DOHH2 (cell line): ENCODE measurements at regions not wholly inside any gene's neighbourhood (a gene's known extent, or its start where the extent isn't known, plus 50 kb on each side); places are given as distances from the start of the nearest gene placed in this dataset.

Source experiments
- H3F3A ChIP-seq: fragments of 200-600 bp; sonication (generic), shearing (Covaris generic); 2 replicates; pipeline ENCODE4 v1.6.0; 2016; ENCODE audit warnings: antibody characterized with exemption, mild to moderate bottlenecking; ENCODE audit not compliant: control insufficient read depth, insufficient read depth
- H3K27ac ChIP-seq: fragments of 200-600 bp; sonication (generic); 2 replicates; pipeline ENCODE4 v1.5.1; 2014; ENCODE audit warnings: low read depth, mild to moderate bottlenecking, low read length, moderate library complexity
- H3K27me3 ChIP-seq: fragments of 200-600 bp; sonication (generic); 2 replicates; pipeline ENCODE4 v1.6.1; 2014; ENCODE audit warnings: mild to moderate bottlenecking, low read length, mixed read lengths; ENCODE audit not compliant: control insufficient read depth
- H3K36me3 ChIP-seq: fragments of 200-600 bp; sonication (generic); 2 replicates; pipeline ENCODE4 v1.6.1; 2014; ENCODE audit warnings: mild to moderate bottlenecking, low read length, moderate library complexity, mixed read lengths; ENCODE audit not compliant: control insufficient read depth
- H3K4me1 ChIP-seq: fragments of 200-600 bp; sonication (generic); 2 replicates; pipeline ENCODE4 v1.6.1; 2014; ENCODE audit warnings: mild to moderate bottlenecking, low read length, mixed read lengths; ENCODE audit not compliant: control insufficient read depth
- H3K4me2 ChIP-seq: fragments of 200-600 bp; sonication (generic); 2 replicates; pipeline ENCODE4 v1.6.0; 2014; ENCODE audit warnings: mild to moderate bottlenecking, low read length, moderate library complexity
- H3K4me3 ChIP-seq: fragments of 200-600 bp; sonication (generic); 2 replicates; pipeline ENCODE4 v1.5.1; 2014; ENCODE audit warnings: mild to moderate bottlenecking, low read length, mixed read lengths
- H3K79me2 ChIP-seq: fragments of 200-600 bp; sonication (generic); 2 replicates; pipeline ENCODE4 v1.6.1; 2014; ENCODE audit warnings: mild to moderate bottlenecking, low read length, mixed read lengths; ENCODE audit not compliant: control insufficient read depth
- H3K9me2 ChIP-seq: fragments of 200-600 bp; sonication (generic); replicated peaks from 2 replicates; pipeline ENCODE4 v1.6.1; 2014; ENCODE audit warnings: mild to moderate bottlenecking, low read length, mixed read lengths; ENCODE audit not compliant: control insufficient read depth
- H3K9me3 ChIP-seq: fragments of 200-600 bp; sonication (generic); 2 replicates; pipeline ENCODE4 v1.6.1; 2014; ENCODE audit warnings: antibody characterized with exemption, low read length, mixed read lengths; ENCODE audit not compliant: control insufficient read depth, insufficient read depth
- H4K20me1 ChIP-seq: fragments of 200-600 bp; sonication (generic); 2 replicates; pipeline ENCODE4 v1.6.0; 2014; ENCODE audit warnings: low read depth, mild to moderate bottlenecking, antibody characterized with exemption, low read length, moderate library complexity; ENCODE audit not compliant: control insufficient read depth, insufficient read depth
- CTCF ChIP-seq: fragments of 200-600 bp; sonication (generic); IDR thresholded peaks from one replicate; pipeline ENCODE4 v1.5.1; 2014; ENCODE audit warnings: antibody characterized with exemption, mild to moderate bottlenecking, low read depth, low read length; ENCODE audit not compliant: poor library complexity, severe bottlenecking
- EZH2phosphoT487 ChIP-seq: fragments of 200-600 bp; sonication (generic); IDR thresholded peaks from 2 replicates; pipeline ENCODE4 v1.6.1; 2017; ENCODE audit warnings: borderline replicate concordance, mild to moderate bottlenecking, antibody characterized with exemption, low read length, moderate library complexity, mixed read lengths

- no peaks in the 10 kb centered on the region for H3F3A ChIP-seq
- H3K9me2 ChIP-seq = no peaks in the 10 kb centered on the region
- H3K9me3 ChIP-seq = no peaks in the 10 kb centered on the region
- H4K20me1 ChIP-seq = peaks cover 1% of the 10 kb centered on the region; the same call in 1 of the 2 replicates
- H3K27me3 ChIP-seq = no peaks in the 10 kb centered on the region
- TF ChIP-seq CTCF = no peak
- TF ChIP-seq EZH2phosphoT487 = no peak
- no peak overlapping the region for H3K4me2 ChIP-seq
- H3K4me1 ChIP-seq = no peaks in the 10 kb centered on the region
- no peak overlapping the region for H3K27ac ChIP-seq
- H3K36me3 ChIP-seq = no peaks in the 10 kb centered on the region
- H3K4me3 ChIP-seq = no peak overlapping the region
- no peaks in the 10 kb centered on the region for H3K79me2 ChIP-seq
Measured at GRCh38 chr16:86791287-86792035, 213.1 kb downstream of the FOXL1 start.

GRCh38 chr16:86794216-86794864 lies 216.0 kb downstream of the FOXL1 start:
- peaks cover 1% of the 10 kb centered on the region; the same call in 1 of the 2 replicates for H3K27me3 ChIP-seq
- H3K79me2 ChIP-seq = no peaks in the 10 kb centered on the region
- TF ChIP-seq EZH2phosphoT487 (no peak), CTCF (no peak)
- H3K9me3 ChIP-seq = no peaks in the 10 kb centered on the region
- no peaks in the 10 kb centered on the region for H4K20me1 ChIP-seq
- H3K4me3 ChIP-seq = no peak overlapping the region
- no peak overlapping the region for H3K27ac ChIP-seq
- H3K36me3 ChIP-seq = no peaks in the 10 kb centered on the region
- no peaks in the 10 kb centered on the region for H3K9me2 ChIP-seq
- no peaks in the 10 kb centered on the region for H3F3A ChIP-seq
- no peaks in the 10 kb centered on the region for H3K4me1 ChIP-seq
- H3K4me2 ChIP-seq = no peak overlapping the region

GRCh38 chr16:86797700-86798099 lies 219.4 kb downstream of the FOXL1 start:
- no peaks in the 10 kb centered on the region for H3K36me3 ChIP-seq
- no peaks in the 10 kb centered on the region for H3K9me2 ChIP-seq
- peaks cover 9% of the 10 kb centered on the region; the same call in 1 of the 2 replicates for H3K27me3 ChIP-seq
- TF ChIP-seq CTCF (no peak), EZH2phosphoT487 (no peak)
- no peaks in the 10 kb centered on the region for H4K20me1 ChIP-seq
- no peak overlapping the region for H3K4me3 ChIP-seq
- no peaks in the 10 kb centered on the region for H3K4me1 ChIP-seq
- H3F3A ChIP-seq = no peaks in the 10 kb centered on the region
- H3K79me2 ChIP-seq = no peaks in the 10 kb centered on the region
- H3K9me3 ChIP-seq = no peaks in the 10 kb centered on the region
- H3K4me2 ChIP-seq = no peak overlapping the region
- no peak overlapping the region for H3K27ac ChIP-seq
